H9 (cell line): ENCODE measurements at regions not wholly inside any gene's neighbourhood (a gene's known extent, or its start where the extent isn't known, plus 50 kb on each side); places are given as distances from the start of the nearest gene placed in this dataset.

Experiments used
- DNase-seq: peaks from one replicate; pipeline ENCODE4 v3.0.0-alpha.2; 2017
- H2AFZ ChIP-seq: one replicate; pipeline ENCODE4 v1.6.1; 2013; ENCODE audit warnings: mild to moderate bottlenecking, low read length, control low read depth, moderate library complexity
- H2AK5ac ChIP-seq: 2 replicates; pipeline ENCODE4 v1.6.1; 2013; ENCODE audit warnings: low read length, control low read depth, mixed read lengths; ENCODE audit not compliant: insufficient read length
- H2BK120ac ChIP-seq: one replicate; pipeline ENCODE4 v1.6.1; 2013; ENCODE audit warnings: low read depth, mild to moderate bottlenecking, low read length, control low read depth, inconsistent platforms; ENCODE audit not compliant: poor library complexity, severe bottlenecking
- H2BK12ac ChIP-seq: 2 replicates; pipeline ENCODE4 v1.6.1; 2013; ENCODE audit warnings: low read length, control low read depth, mixed read lengths, low read depth; ENCODE audit not compliant: insufficient read length
- H2BK15ac ChIP-seq: 2 replicates; pipeline ENCODE4 v1.6.1; 2013; ENCODE audit warnings: low read depth, low read length, control low read depth
- H2BK20ac ChIP-seq: one replicate; pipeline ENCODE4 v1.6.1; 2013; ENCODE audit warnings: low read depth, mild to moderate bottlenecking, low read length, control low read depth, inconsistent platforms; ENCODE audit not compliant: poor library complexity, severe bottlenecking
- H2BK5ac ChIP-seq: 2 replicates; pipeline ENCODE4 v1.6.1; 2013; ENCODE audit warnings: low read length, control low read depth, mixed read lengths; ENCODE audit not compliant: insufficient read length
- H3K14ac ChIP-seq: 2 replicates; pipeline ENCODE4 v1.6.1; 2013; ENCODE audit warnings: low read length, control low read depth; ENCODE audit not compliant: insufficient read depth
- H3K18ac ChIP-seq: 2 replicates; pipeline ENCODE4 v1.6.1; 2013; ENCODE audit warnings: low read depth, mild to moderate bottlenecking, mixed read lengths, low read length, control low read depth; ENCODE audit not compliant: insufficient read length
- H3K23ac ChIP-seq: 2 replicates; pipeline ENCODE4 v1.6.1; 2013; ENCODE audit warnings: low read length, control low read depth, mixed read lengths, low read depth; ENCODE audit not compliant: insufficient read length
- H3K23me2 ChIP-seq: 2 replicates; pipeline ENCODE4 v1.6.1; 2013; ENCODE audit warnings: low read depth, mild to moderate bottlenecking, mixed read lengths, low read length, control low read depth; ENCODE audit not compliant: insufficient read length, poor library complexity, severe bottlenecking
- H3K27ac ChIP-seq: 2 replicates; pipeline ENCODE4 v1.5.1; 2013; ENCODE audit warnings: low read length, control low read depth, mixed read lengths, low read depth; ENCODE audit not compliant: insufficient read length
- H3K27me3 ChIP-seq: 2 replicates; pipeline ENCODE4 v1.6.1; 2013; ENCODE audit warnings: low read length, control low read depth, inconsistent platforms; ENCODE audit not compliant: insufficient read depth
- H3K4ac ChIP-seq: 2 replicates; pipeline ENCODE4 v1.6.1; 2013; ENCODE audit warnings: low read depth, mild to moderate bottlenecking, control low read depth, inconsistent platforms, low read length, moderate library complexity
- H3K4me1 ChIP-seq: 2 replicates; pipeline ENCODE4 v1.6.1; 2013; ENCODE audit warnings: low read length, control low read depth, inconsistent platforms; ENCODE audit not compliant: insufficient read depth
- H3K4me2 ChIP-seq: 2 replicates; pipeline ENCODE4 v1.6.1; 2013; ENCODE audit warnings: low read length, control low read depth, mixed read lengths; ENCODE audit not compliant: insufficient read length, insufficient read depth
- H3K56ac ChIP-seq: 2 replicates; pipeline ENCODE4 v1.6.1; 2013; ENCODE audit warnings: low read depth, mild to moderate bottlenecking, mixed read lengths, low read length, control low read depth; ENCODE audit not compliant: insufficient read length
- H3K79me1 ChIP-seq: 2 replicates; pipeline ENCODE4 v1.6.1; 2013; ENCODE audit warnings: low read depth, mild to moderate bottlenecking, moderate library complexity, low read length, control low read depth, inconsistent platforms; ENCODE audit not compliant: insufficient read depth, poor library complexity, severe bottlenecking
- H3K79me2 ChIP-seq: 2 replicates; pipeline ENCODE4 v1.6.1; 2013; ENCODE audit warnings: low read length, control low read depth, inconsistent platforms; ENCODE audit not compliant: insufficient read depth
- H3K9ac ChIP-seq: 2 replicates; pipeline ENCODE4 v1.6.1; 2013; ENCODE audit warnings: low read length, control low read depth, mixed read lengths; ENCODE audit not compliant: insufficient read length; ENCODE audit errors: extremely low read depth
- H3K9me3 ChIP-seq: one replicate; pipeline ENCODE4 v1.6.1; 2013; ENCODE audit warnings: low read depth, low read length, inconsistent platforms; ENCODE audit not compliant: control insufficient read depth
- H3T11ph ChIP-seq: one replicate; pipeline ENCODE4 v1.6.1; 2013; ENCODE audit warnings: mild to moderate bottlenecking, low read length, control low read depth, inconsistent platforms
- H4K20me1 ChIP-seq: one replicate; pipeline ENCODE4 v1.6.1; 2013; ENCODE audit not compliant: control insufficient read depth, insufficient read length, insufficient read depth
- H4K5ac ChIP-seq: 2 replicates; pipeline ENCODE4 v1.6.1; 2013; ENCODE audit warnings: low read depth, mild to moderate bottlenecking, mixed read lengths, low read length, control low read depth; ENCODE audit not compliant: insufficient read length
- H4K8ac ChIP-seq: replicated peaks from 2 replicates; pipeline ENCODE4 v1.6.1; 2013; ENCODE audit warnings: low read length, control low read depth, mixed read lengths, low read depth; ENCODE audit not compliant: insufficient read length
- H4K91ac ChIP-seq: 2 replicates; pipeline ENCODE4 v1.6.1; 2013; ENCODE audit warnings: low read depth, mild to moderate bottlenecking, moderate library complexity, mixed read lengths, low read length, control low read depth; ENCODE audit not compliant: insufficient read length
- H3K27ac Mint-ChIP-seq, 3 experiments: 2 replicates in 2 of 3; 3 replicates in 1 of 3; pipeline ENCODE4 v1.8.0; 2020 to 2021; ENCODE audit warnings: mixed read lengths in 3 of 3, mild to moderate bottlenecking in 1 of 3, moderate library complexity in 1 of 3
- H3K27me3 Mint-ChIP-seq: 2 replicates; pipeline ENCODE4 v1.8.0; 2021; ENCODE audit warnings: low read depth, mild to moderate bottlenecking, moderate library complexity, mixed read lengths
- H3K36me3 Mint-ChIP-seq, 3 experiments: 2 replicates in 2 of 3; 3 replicates in 1 of 3; pipeline ENCODE4 v1.8.0; 2020 to 2021; ENCODE audit warnings: low read depth in 3 of 3, mixed read lengths in 3 of 3; ENCODE audit not compliant: insufficient read depth in 1 of 3
- H3K4me1 Mint-ChIP-seq, 2 experiments: 2 replicates each; pipeline ENCODE4 v1.8.0; 2020; ENCODE audit warnings: mixed read lengths in 2 of 2
- H3K4me3 Mint-ChIP-seq, 2 experiments: 2 replicates in 1 of 2; 3 replicates in 1 of 2; pipeline ENCODE4 v1.8.0; 2020 to 2021; ENCODE audit warnings: mild to moderate bottlenecking in 2 of 2, mixed read lengths in 2 of 2, moderate library complexity in 1 of 2
- H3K9me3 Mint-ChIP-seq, 2 experiments: 2 replicates in 1 of 2; 3 replicates in 1 of 2; pipeline ENCODE4 v1.8.0; 2020; ENCODE audit warnings: mild to moderate bottlenecking in 2 of 2, mixed read lengths in 2 of 2, moderate library complexity in 1 of 2
- CTCF ChIP-seq: fragments of 200-600 bp; sonication (generic); conservative IDR thresholded peaks from 3 replicates; pipeline ENCODE4 v1.8.0; 2021; ENCODE audit warnings: antibody characterized with exemption, mild to moderate bottlenecking
- WGBS: extraction: QIAGEN DNeasy Blood & Tissue Kit; methylation state at CpG from one replicate; pipeline ENCODE4 v1.1.7; 2013; ENCODE audit warnings: missing lambda C conversion rate, low lambda C conversion rate, mixed read lengths; ENCODE audit not compliant: insufficient read length; ENCODE audit errors: extremely low coverage; 5-methylcytosine and 5-hydroxymethylcytosine counted together

- Histone ChIP-seq H3K9ac (no peak overlapping the region), H3K9me3 (no peaks in the 10 kb centered on the region), H2AK5ac (no peak overlapping the region), H3K14ac (no peak overlapping the region), H2BK15ac (no peak overlapping the region), H3K4me1 (no peaks in the 10 kb centered on the region), H3K27ac (no peak overlapping the region), H3K18ac (no peak overlapping the region), H2BK12ac (no peak overlapping the region), H3K56ac (no peak overlapping the region), H3K79me2 (no peaks in the 10 kb centered on the region), H3K4ac (no peak overlapping the region), H3T11ph (no peak overlapping the region), H3K23me2 (no peaks in the 10 kb centered on the region), H2BK120ac (no peak overlapping the region), H4K20me1 (no peaks in the 10 kb centered on the region), H4K91ac (no peak overlapping the region), H2BK20ac (no peak overlapping the region), H3K79me1 (no peaks in the 10 kb centered on the region), H2AFZ (no peak overlapping the region), H4K8ac (no peak overlapping the region), H4K5ac (no peak overlapping the region), H2BK5ac (no peak overlapping the region), H3K27me3 (no peaks in the 10 kb centered on the region), H3K23ac (no peak overlapping the region), H3K4me2 (no peak overlapping the region)
- TF ChIP-seq CTCF, result no peak
- no peak overlapping the region for H3K4me3 Mint-ChIP-seq
- no peaks in the 10 kb centered on the region for H3K27me3 Mint-ChIP-seq
- no peak overlapping the region; a peak in 1 of 7 replicates for H3K27ac Mint-ChIP-seq
- H3K4me1 Mint-ChIP-seq, result no peaks in the 10 kb centered on the region
- H3K36me3 Mint-ChIP-seq, result no peaks in the 10 kb centered on the region
- H3K9me3 Mint-ChIP-seq, result no peaks in the 10 kb centered on the region
- DNase-seq, result no peak
- no CpG with 5 or more reads among the region's 3 CpGs for WGBS
These were observed 719.2 kb upstream of the ARRDC3 start for GRCh38 chr5:92102313-92102712.
